Gastrocnemius medialis (tissue), 4 donors: ENCODE measurements at regions not wholly inside any gene's neighbourhood (a gene's known extent, or its start where the extent isn't known, plus 50 kb on each side); places are given as distances from the start of the nearest gene placed in this dataset.

Experiments
- POLR2A ChIP-seq, 2 donors: fragments of 450-650 bp; IDR thresholded peaks; one replicate each; pipeline ENCODE4 v1.6.1; 2017; ENCODE audit warnings: antibody characterized with exemption in 2 of 2, mild to moderate bottlenecking in 2 of 2, moderate library complexity in 2 of 2
- TF ChIP-seq, protein P1 (sequence below), 5 experiments: fragments of 450-650 bp in 3 of 5; fragments of 200-600 bp in 2 of 5; sonication (generic) in 2 of 5; IDR thresholded peaks in 4 of 5; conservative IDR thresholded peaks in 1 of 5; 1 replicate in 4 of 5; 2 replicates in 1 of 5; pipeline ENCODE4 v1.5.1; 2016 to 2019; ENCODE audit warnings: antibody characterized with exemption in 5 of 5, mild to moderate bottlenecking in 3 of 5, moderate library complexity in 3 of 5

DNA sequence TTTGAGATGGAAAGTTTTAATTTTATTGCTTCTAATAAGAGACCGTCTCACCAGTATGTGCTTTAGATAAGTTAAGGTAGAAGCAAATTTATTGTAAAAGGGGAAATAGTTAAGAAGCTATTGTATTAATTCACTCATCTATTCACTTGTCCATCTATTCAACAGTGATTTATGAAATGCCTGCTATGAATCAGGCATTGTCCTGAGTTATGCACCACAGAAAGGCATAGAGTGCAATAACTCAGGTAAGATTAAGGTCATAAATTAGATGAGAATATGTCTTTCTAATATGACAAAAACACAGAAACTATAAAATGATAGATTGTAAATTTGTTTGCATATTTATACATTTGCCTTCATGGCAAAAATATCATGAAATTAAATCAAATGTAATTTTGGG lies 379.3 kb upstream of the PCDH15 start:
- TF ChIP-seq, protein P1, sequence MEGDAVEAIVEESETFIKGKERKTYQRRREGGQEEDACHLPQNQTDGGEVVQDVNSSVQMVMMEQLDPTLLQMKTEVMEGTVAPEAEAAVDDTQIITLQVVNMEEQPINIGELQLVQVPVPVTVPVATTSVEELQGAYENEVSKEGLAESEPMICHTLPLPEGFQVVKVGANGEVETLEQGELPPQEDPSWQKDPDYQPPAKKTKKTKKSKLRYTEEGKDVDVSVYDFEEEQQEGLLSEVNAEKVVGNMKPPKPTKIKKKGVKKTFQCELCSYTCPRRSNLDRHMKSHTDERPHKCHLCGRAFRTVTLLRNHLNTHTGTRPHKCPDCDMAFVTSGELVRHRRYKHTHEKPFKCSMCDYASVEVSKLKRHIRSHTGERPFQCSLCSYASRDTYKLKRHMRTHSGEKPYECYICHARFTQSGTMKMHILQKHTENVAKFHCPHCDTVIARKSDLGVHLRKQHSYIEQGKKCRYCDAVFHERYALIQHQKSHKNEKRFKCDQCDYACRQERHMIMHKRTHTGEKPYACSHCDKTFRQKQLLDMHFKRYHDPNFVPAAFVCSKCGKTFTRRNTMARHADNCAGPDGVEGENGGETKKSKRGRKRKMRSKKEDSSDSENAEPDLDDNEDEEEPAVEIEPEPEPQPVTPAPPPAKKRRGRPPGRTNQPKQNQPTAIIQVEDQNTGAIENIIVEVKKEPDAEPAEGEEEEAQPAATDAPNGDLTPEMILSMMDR (IDR thresholded peaks at IDR 0.05 in 4 of 5, conservative IDR thresholded peaks at IDR 0.05 in 1 of 5), result no peak
- TF ChIP-seq POLR2A (IDR thresholded peaks at IDR 0.05), result no peak
